Trophoblast cell (in vitro differentiated cells and primary cell): ENCODE measurements at regions not wholly inside any gene's neighbourhood (a gene's known extent, or its start where the extent isn't known, plus 50 kb on each side); places are given as distances from the start of the nearest gene placed in this dataset.

ENCODE experiments used
- DNase-seq, 2 donors: peaks; one replicate each; pipeline ENCODE4 v3.0.0-alpha.2; 2016
- H2AFZ ChIP-seq: 2 replicates; pipeline ENCODE4 v1.6.1; 2013; ENCODE audit warnings: low read length, moderate library complexity, mild to moderate bottlenecking; ENCODE audit not compliant: insufficient read depth, poor library complexity
- H2AK5ac ChIP-seq: 2 replicates; pipeline ENCODE4 v1.6.1; 2013; ENCODE audit warnings: mild to moderate bottlenecking, low read length
- H2BK120ac ChIP-seq: 2 replicates; pipeline ENCODE4 v1.6.1; 2013; ENCODE audit warnings: low read length, mild to moderate bottlenecking, moderate library complexity; ENCODE audit not compliant: insufficient read depth, poor library complexity
- H2BK12ac ChIP-seq: 2 replicates; pipeline ENCODE4 v1.6.1; 2013; ENCODE audit warnings: mild to moderate bottlenecking, low read length, moderate library complexity
- H2BK5ac ChIP-seq: 2 replicates; pipeline ENCODE4 v1.6.1; 2013; ENCODE audit warnings: low read length, low read depth, moderate library complexity, mild to moderate bottlenecking; ENCODE audit not compliant: poor library complexity
- H3K14ac ChIP-seq: 2 replicates; pipeline ENCODE4 v1.6.1; 2013; ENCODE audit warnings: mild to moderate bottlenecking, low read length
- H3K18ac ChIP-seq: 2 replicates; pipeline ENCODE4 v1.6.1; 2013; ENCODE audit warnings: mild to moderate bottlenecking, low read length
- H3K23ac ChIP-seq: 2 replicates; pipeline ENCODE4 v1.6.1; 2013; ENCODE audit warnings: low read length
- H3K27ac ChIP-seq: 2 replicates; pipeline ENCODE4 v1.5.1; 2013; ENCODE audit warnings: low read depth, mild to moderate bottlenecking, inconsistent platforms, low read length, moderate library complexity
- H3K27me3 ChIP-seq: 2 replicates; pipeline ENCODE4 v1.6.1; 2013; ENCODE audit warnings: inconsistent platforms, mild to moderate bottlenecking, low read length, moderate library complexity; ENCODE audit not compliant: insufficient read depth
- H3K36me3 ChIP-seq, 2 experiments: 1 replicate in 1 of 2; 2 replicates in 1 of 2; pipeline ENCODE4 v1.6.1; 2013; ENCODE audit warnings: low read length in 2 of 2, mild to moderate bottlenecking in 2 of 2, moderate library complexity in 1 of 2; ENCODE audit not compliant: insufficient read depth in 2 of 2, control insufficient read depth in 1 of 2
- H3K4ac ChIP-seq: 2 replicates; pipeline ENCODE4 v1.6.1; 2013; ENCODE audit warnings: low read depth, mild to moderate bottlenecking, low read length, moderate library complexity
- H3K4me1 ChIP-seq, 2 experiments: 1 replicate in 1 of 2; 2 replicates in 1 of 2; pipeline ENCODE4 v1.6.1; 2013; ENCODE audit warnings: low read length in 2 of 2, mild to moderate bottlenecking in 2 of 2, moderate library complexity in 1 of 2; ENCODE audit not compliant: insufficient read depth in 2 of 2, control insufficient read depth in 1 of 2
- H3K4me2 ChIP-seq: 2 replicates; pipeline ENCODE4 v1.6.1; 2013; ENCODE audit warnings: inconsistent platforms, mild to moderate bottlenecking, low read length, moderate library complexity
- H3K4me3 ChIP-seq: 2 replicates; pipeline ENCODE4 v1.5.1; 2013; ENCODE audit warnings: mild to moderate bottlenecking, low read depth, low read length, inconsistent platforms
- H3K79me1 ChIP-seq: one replicate; pipeline ENCODE4 v1.6.1; 2013; ENCODE audit warnings: low read length
- H3K79me2 ChIP-seq: 2 replicates; pipeline ENCODE4 v1.6.1; 2013; ENCODE audit warnings: low read length, mild to moderate bottlenecking; ENCODE audit not compliant: control insufficient read depth, insufficient read depth, poor library complexity
- H3K9ac ChIP-seq: 2 replicates; pipeline ENCODE4 v1.6.1; 2013; ENCODE audit warnings: mild to moderate bottlenecking, low read length
- H3K9me3 ChIP-seq: 2 replicates; pipeline ENCODE4 v1.6.1; 2013; ENCODE audit warnings: low read depth, mild to moderate bottlenecking, control low read depth, inconsistent platforms, low read length; ENCODE audit not compliant: insufficient read depth
- H4K12ac ChIP-seq: 2 replicates; pipeline ENCODE4 v1.6.1; 2013; ENCODE audit warnings: low read depth, mild to moderate bottlenecking, low read length, moderate library complexity
- H4K8ac ChIP-seq: 2 replicates; pipeline ENCODE4 v1.6.1; 2013; ENCODE audit warnings: low read depth, mild to moderate bottlenecking, low read length, moderate library complexity
- H4K91ac ChIP-seq: one replicate; pipeline ENCODE4 v1.6.1; 2013; ENCODE audit warnings: low read depth, mild to moderate bottlenecking, low read length, moderate library complexity
- WGBS: extraction: QIAGEN DNeasy Blood & Tissue Kit; methylation state at CpG from one replicate; pipeline ENCODE4 v1.1.7; 2013; ENCODE audit warnings: missing lambda C conversion rate; ENCODE audit not compliant: insufficient read length, insufficient coverage; ENCODE audit errors: extremely low coverage; 5-methylcytosine and 5-hydroxymethylcytosine counted together

GRCh38 chr7:156120552-156120951 is 308.3 kb upstream of the SHH start:
- no peak overlapping the region for H3K4me3 ChIP-seq
- H3K4ac ChIP-seq: no peak overlapping the region
- H3K27ac ChIP-seq: no peak overlapping the region
- H3K79me2 ChIP-seq: no peaks in the 10 kb centered on the region
- H2BK5ac ChIP-seq: no peak overlapping the region
- H3K18ac ChIP-seq: no peak overlapping the region
- no peaks in the 10 kb centered on the region for H3K79me1 ChIP-seq
- H3K23ac ChIP-seq: no peak overlapping the region
- no CpG with 5 or more reads among the region's 17 CpGs for WGBS
- H3K9me3 ChIP-seq: peaks cover 6% of the 10 kb centered on the region
- DNase-seq: no peak
- H4K91ac ChIP-seq: no peak overlapping the region
- no peak overlapping the region for H3K14ac ChIP-seq
- no peak overlapping the region for H2AFZ ChIP-seq
- no peak overlapping the region for H3K4me2 ChIP-seq
- H2BK12ac ChIP-seq: no peak overlapping the region
- H3K4me1 ChIP-seq: no peaks in the 10 kb centered on the region
- no peak overlapping the region for H4K8ac ChIP-seq
- no peak overlapping the region for H2AK5ac ChIP-seq
- no peak overlapping the region for H3K9ac ChIP-seq
- H4K12ac ChIP-seq: no peak overlapping the region
- no peaks in the 10 kb centered on the region for H3K27me3 ChIP-seq
- H2BK120ac ChIP-seq: no peak overlapping the region
- H3K36me3 ChIP-seq: no peaks in the 10 kb centered on the region

- Histone ChIP-seq H3K9ac (no peak overlapping the region), H2BK5ac (no peak overlapping the region), H3K23ac (no peak overlapping the region), H3K4me2 (no peak overlapping the region), H3K27ac (no peak overlapping the region), H2AFZ (no peak overlapping the region), H4K12ac (no peak overlapping the region), H3K4me1 (no peaks in the 10 kb centered on the region), H3K79me2 (no peaks in the 10 kb centered on the region), H3K18ac (no peak overlapping the region), H3K4ac (no peak overlapping the region), H2BK120ac (no peak overlapping the region), H3K36me3 (no peaks in the 10 kb centered on the region), H2BK12ac (no peak overlapping the region), H3K27me3 (no peaks in the 10 kb centered on the region), H3K4me3 (no peak overlapping the region), H4K8ac (no peak overlapping the region), H4K91ac (no peak overlapping the region), H3K79me1 (no peaks in the 10 kb centered on the region), H2AK5ac (no peak overlapping the region), H3K9me3 (peaks cover 6% of the 10 kb centered on the region), H3K14ac (no peak overlapping the region)
- no peak for DNase-seq
- no CpG with 5 or more reads among the region's 6 CpGs for WGBS
Measured at GRCh38 chr7:156119771-156120170, 307.5 kb upstream of the SHH start.

GRCh38 chr7:156118248-156118645 is 306.0 kb upstream of the SHH start:
- H3K18ac ChIP-seq: no peak overlapping the region
- no CpG with 5 or more reads among the region's 6 CpGs for WGBS
- H2BK12ac ChIP-seq: no peak overlapping the region

GRCh38 chr7:156117542-156118247 is 305.4 kb upstream of the SHH start:
- peaks cover 4% of the 10 kb centered on the region for H3K9me3 ChIP-seq
- H4K12ac ChIP-seq: no peak overlapping the region
- no peak overlapping the region for H4K91ac ChIP-seq
- no peak overlapping the region for H3K14ac ChIP-seq
- no peaks in the 10 kb centered on the region for H3K4me1 ChIP-seq
- H3K23ac ChIP-seq: no peak overlapping the region
- H3K4ac ChIP-seq: no peak overlapping the region
- H3K9ac ChIP-seq: no peak overlapping the region
- no peak overlapping the region for H4K8ac ChIP-seq
- no peak overlapping the region for H2BK120ac ChIP-seq
- no peak overlapping the region for H2BK12ac ChIP-seq
- no peaks in the 10 kb centered on the region for H3K27me3 ChIP-seq
- no CpG with 5 or more reads among the region's 8 CpGs for WGBS
- H2BK5ac ChIP-seq: no peak overlapping the region
- no peaks in the 10 kb centered on the region for H3K79me1 ChIP-seq
- H3K36me3 ChIP-seq: no peaks in the 10 kb centered on the region
- no peak overlapping the region for H2AFZ ChIP-seq
- H3K4me3 ChIP-seq: no peak overlapping the region
- H3K27ac ChIP-seq: no peak overlapping the region
- no peak for DNase-seq
- H3K18ac ChIP-seq: no peak overlapping the region
- no peaks in the 10 kb centered on the region for H3K79me2 ChIP-seq
- H2AK5ac ChIP-seq: no peak overlapping the region
- H3K4me2 ChIP-seq: no peak overlapping the region

More at GRCh38 chr7:156118248-156118645, 306.0 kb upstream of the SHH start:
- no peaks in the 10 kb centered on the region for H3K79me2 ChIP-seq
- no peak overlapping the region for H3K9ac ChIP-seq
- no peak overlapping the region for H4K8ac ChIP-seq
- H3K4me2 ChIP-seq: no peak overlapping the region
- no peak overlapping the region for H2AFZ ChIP-seq
- no peak overlapping the region for H4K12ac ChIP-seq
- H2BK5ac ChIP-seq: no peak overlapping the region
- H3K4ac ChIP-seq: no peak overlapping the region
- H3K14ac ChIP-seq: no peak overlapping the region
- H2AK5ac ChIP-seq: no peak overlapping the region
- DNase-seq: no peak
- H4K91ac ChIP-seq: no peak overlapping the region
- no peaks in the 10 kb centered on the region for H3K4me1 ChIP-seq
- H3K27ac ChIP-seq: no peak overlapping the region
- H3K9me3 ChIP-seq: peaks cover 6% of the 10 kb centered on the region
- no peaks in the 10 kb centered on the region for H3K27me3 ChIP-seq
- H3K23ac ChIP-seq: no peak overlapping the region
- no peak overlapping the region for H3K4me3 ChIP-seq
- H3K36me3 ChIP-seq: no peaks in the 10 kb centered on the region
- no peaks in the 10 kb centered on the region for H3K79me1 ChIP-seq
- H2BK120ac ChIP-seq: no peak overlapping the region
